ENCODE measurements at regions not wholly inside any gene's neighbourhood (a gene's known extent, or its start where the extent isn't known, plus 50 kb on each side); places are given as distances from the start of the nearest gene placed in this dataset.

GRCh38 chr17:51366866-51367265 is 106.5 kb downstream of the UTP18 start:
- TF ChIP-seq POLR2A (IDR thresholded peaks at IDR 0.05) (no peak), CTCF (IDR thresholded peaks at IDR 0.05) (no peak), POLR2AphosphoS5 (IDR thresholded peaks at IDR 0.05; ENCODE audit: insufficient read depth in 1 of 2, low read depth in 1 of 2) (no peak)
